Uterus (tissue), 3 donors: ENCODE measurements at regions not wholly inside any gene's neighbourhood (a gene's known extent, or its start where the extent isn't known, plus 50 kb on each side); places are given as distances from the start of the nearest gene placed in this dataset.
"Not testable (repeated sequence)": the region's sequence is repeated elsewhere in the genome, so short reads cannot be mapped to it uniquely, and the experiment has no call there.

ENCODE experiments used
- DNase-seq, 2 donors: peaks; one replicate each; pipeline ENCODE4 v3.0.0-alpha.2; 2019 to 2020
- H3K27ac ChIP-seq, 2 donors: fragments of 200-600 bp; sonication (generic); 1 replicate in 1 of 2; 2 replicates in 1 of 2; pipeline ENCODE4 v1.5.1; 2016 to 2018
- H3K27me3 ChIP-seq, 2 donors: fragments of 200-600 bp; sonication (generic); one replicate each; pipeline ENCODE4 v1.5.1; 2018 to 2019; ENCODE audit warnings: control low read depth in 1 of 2
- H3K36me3 ChIP-seq, 2 donors: fragments of 200-600 bp; sonication (generic); one replicate each; pipeline ENCODE4 v1.5.1; 2019; ENCODE audit warnings: control low read depth in 1 of 2
- H3K4me1 ChIP-seq, 2 donors: fragments of 200-600 bp; sonication (generic); one replicate each; pipeline ENCODE4 v1.5.1; 2018 to 2019; ENCODE audit warnings: control low read depth in 1 of 2
- H3K4me3 ChIP-seq, 2 donors: fragments of 200-600 bp; sonication (generic); 1 replicate in 1 of 2; 2 replicates in 1 of 2; pipeline ENCODE4 v1.5.1; 2018 to 2019; ENCODE audit warnings: mild to moderate bottlenecking in 1 of 2
- H3K9me3 ChIP-seq, 2 donors: fragments of 200-600 bp; sonication (generic); one replicate each; pipeline ENCODE4 v1.5.1; 2019; ENCODE audit warnings: control low read depth in 1 of 2
- POLR2A ChIP-seq, 2 donors: fragments of 450-650 bp; IDR thresholded peaks; one replicate each; pipeline ENCODE4 v1.6.1; 2016; ENCODE audit warnings: antibody characterized with exemption in 2 of 2, mild to moderate bottlenecking in 1 of 2, moderate library complexity in 1 of 2
- intact Hi-C: fragments of 100-400 bp; cut with DNase I; formaldehyde crosslinking; loops from one replicate; pipeline ENCODE4 v1.15.1; 2023; ENCODE audit warnings: low total_unique reads
- TF ChIP-seq, protein P1 (sequence below), 4 experiments: fragments of 200-600 bp in 2 of 4; fragments of 450-650 bp in 2 of 4; sonication (generic) in 2 of 4; IDR thresholded peaks; one replicate each; pipeline ENCODE4 v1.5.1; 2016 to 2019; ENCODE audit warnings: antibody characterized with exemption in 4 of 4, mild to moderate bottlenecking in 2 of 4, moderate library complexity in 1 of 4
- donor health status: DM: yes; HTN: yes; CAD: no.

DNA sequence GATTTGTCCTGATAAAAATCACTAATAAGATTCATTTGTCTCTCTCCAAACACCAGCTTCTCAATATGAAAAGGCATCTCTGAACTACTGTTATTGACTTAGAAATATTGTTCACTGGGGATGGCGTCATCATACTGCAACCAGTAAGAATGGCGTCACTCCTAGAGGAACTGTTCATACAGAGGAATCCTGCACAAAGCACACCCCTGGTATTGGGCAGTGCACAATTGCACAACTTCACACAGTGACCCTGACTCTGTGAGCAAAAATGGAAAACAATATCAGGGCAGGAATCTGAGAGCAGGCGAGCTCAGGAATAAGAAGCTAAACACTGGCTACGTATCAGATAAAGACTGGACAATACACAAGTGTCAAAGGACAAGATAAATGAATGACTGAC is 66.7 kb upstream of the PNPLA4 start:
- no peaks in the 10 kb centered on the region for H3K4me1 ChIP-seq

GRCh38 chrX:7988013-7988759 is 61.0 kb upstream of the PNPLA4 start:
- H3K4me3 ChIP-seq, H3K4me1 ChIP-seq, intact Hi-C loops, H3K27ac ChIP-seq, H3K27me3 ChIP-seq, DNase-seq, H3K9me3 ChIP-seq, H3K36me3 ChIP-seq: not testable (repeated sequence)

More for the DNA sequence above, 66.7 kb upstream of the PNPLA4 start:
- Histone ChIP-seq H3K27ac (no peak overlapping the region), H3K36me3 (no peaks in the 10 kb centered on the region), H3K9me3 (no peaks in the 10 kb centered on the region), H3K27me3 (no peaks in the 10 kb centered on the region), H3K4me3 (no peak overlapping the region)
- no peak for TF ChIP-seq POLR2A (IDR thresholded peaks at IDR 0.05)
- TF ChIP-seq, protein P1, sequence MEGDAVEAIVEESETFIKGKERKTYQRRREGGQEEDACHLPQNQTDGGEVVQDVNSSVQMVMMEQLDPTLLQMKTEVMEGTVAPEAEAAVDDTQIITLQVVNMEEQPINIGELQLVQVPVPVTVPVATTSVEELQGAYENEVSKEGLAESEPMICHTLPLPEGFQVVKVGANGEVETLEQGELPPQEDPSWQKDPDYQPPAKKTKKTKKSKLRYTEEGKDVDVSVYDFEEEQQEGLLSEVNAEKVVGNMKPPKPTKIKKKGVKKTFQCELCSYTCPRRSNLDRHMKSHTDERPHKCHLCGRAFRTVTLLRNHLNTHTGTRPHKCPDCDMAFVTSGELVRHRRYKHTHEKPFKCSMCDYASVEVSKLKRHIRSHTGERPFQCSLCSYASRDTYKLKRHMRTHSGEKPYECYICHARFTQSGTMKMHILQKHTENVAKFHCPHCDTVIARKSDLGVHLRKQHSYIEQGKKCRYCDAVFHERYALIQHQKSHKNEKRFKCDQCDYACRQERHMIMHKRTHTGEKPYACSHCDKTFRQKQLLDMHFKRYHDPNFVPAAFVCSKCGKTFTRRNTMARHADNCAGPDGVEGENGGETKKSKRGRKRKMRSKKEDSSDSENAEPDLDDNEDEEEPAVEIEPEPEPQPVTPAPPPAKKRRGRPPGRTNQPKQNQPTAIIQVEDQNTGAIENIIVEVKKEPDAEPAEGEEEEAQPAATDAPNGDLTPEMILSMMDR (IDR thresholded peaks at IDR 0.05): no peak
- intact Hi-C loops: no loop called here
- no peak for DNase-seq

- intact Hi-C loops: no loop called here
- TF ChIP-seq, protein P1 (IDR thresholded peaks at IDR 0.05): no peak
- TF ChIP-seq POLR2A (IDR thresholded peaks at IDR 0.05): no peak
- Histone ChIP-seq H3K4me3 (no peak overlapping the region), H3K36me3 (no peaks in the 10 kb centered on the region), H3K27ac (no peak overlapping the region), H3K4me1 (no peaks in the 10 kb centered on the region), H3K9me3 (no peaks in the 10 kb centered on the region), H3K27me3 (no peaks in the 10 kb centered on the region)
- DNase-seq: no peak
Observed at GRCh38 chrX:7987160-7988012, 60.2 kb upstream of the PNPLA4 start.

DNA sequence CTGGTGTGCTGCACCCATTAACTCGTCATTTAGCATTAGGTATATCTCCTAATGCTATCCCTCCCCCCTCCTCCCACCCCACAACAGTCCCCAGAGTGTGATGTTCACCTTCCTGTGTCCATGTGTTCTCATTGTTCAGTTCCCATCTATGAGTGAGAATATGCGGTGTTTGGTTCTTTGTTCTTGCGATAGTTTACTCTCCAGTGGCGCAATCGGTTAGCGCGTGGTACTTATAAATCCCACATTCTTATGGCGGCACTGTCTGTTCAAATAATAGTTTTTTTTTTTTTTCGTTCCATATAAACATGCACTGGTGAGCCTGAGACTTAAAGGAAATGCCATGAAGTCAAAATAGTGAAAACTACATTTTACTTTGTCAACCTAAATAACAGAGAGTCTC is 59.5 kb upstream of the PNPLA4 start:
- intact Hi-C loops, H3K27ac ChIP-seq, H3K4me3 ChIP-seq, H3K4me1 ChIP-seq, H3K9me3 ChIP-seq, H3K36me3 ChIP-seq, H3K27me3 ChIP-seq, DNase-seq: not testable (repeated sequence)

DNA sequence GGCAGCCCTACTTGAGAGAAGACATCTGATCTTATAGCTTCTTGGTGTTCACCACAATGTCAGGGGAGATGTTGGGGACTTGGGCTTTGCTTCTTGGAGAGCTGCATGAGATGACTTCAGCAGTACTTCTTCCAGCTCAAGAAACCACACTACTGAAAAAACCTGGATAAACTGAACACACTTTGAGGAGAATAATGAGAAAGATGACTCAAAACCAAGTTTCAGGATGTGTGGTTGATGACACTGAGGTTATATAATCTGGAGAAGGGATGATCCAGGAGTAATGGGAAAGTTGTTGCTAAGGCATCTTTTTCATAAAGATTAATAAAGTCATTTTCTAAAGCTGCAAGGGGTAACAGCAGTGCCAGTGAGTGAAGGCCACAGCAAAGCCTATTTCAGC is 58.4 kb upstream of the PNPLA4 start:
- Histone ChIP-seq H3K27me3 (no peaks in the 10 kb centered on the region), H3K4me3 (no peak overlapping the region), H3K4me1 (no peaks in the 10 kb centered on the region), H3K9me3 (no peaks in the 10 kb centered on the region), H3K36me3 (no peaks in the 10 kb centered on the region), H3K27ac (no peak overlapping the region)
- intact Hi-C loops: no loop called here
- TF ChIP-seq, protein P1 (IDR thresholded peaks at IDR 0.05): no peak
- no peak for TF ChIP-seq POLR2A (IDR thresholded peaks at IDR 0.05)
- DNase-seq: no peak

GRCh38 chrX:7983581-7983980 is 56.4 kb upstream of the PNPLA4 start:
- Histone ChIP-seq H3K27me3 (no peaks in the 10 kb centered on the region), H3K36me3 (no peaks in the 10 kb centered on the region), H3K4me1 (no peaks in the 10 kb centered on the region), H3K27ac (no peak overlapping the region), H3K9me3 (no peaks in the 10 kb centered on the region), H3K4me3 (no peak overlapping the region)
- no peak for DNase-seq
- TF ChIP-seq, protein P1 (IDR thresholded peaks at IDR 0.05): no peak
- no peak for TF ChIP-seq POLR2A (IDR thresholded peaks at IDR 0.05)
- intact Hi-C loops: no loop called here
